Pancreas (tissue), 10 donors: ENCODE measurements at regions not wholly inside any gene's neighbourhood (a gene's known extent, or its start where the extent isn't known, plus 50 kb on each side); places are given as distances from the start of the nearest gene placed in this dataset.

Source experiments
- ATAC-seq, 4 donors: fragments of 200-7000 bp; cut with Tn5 transposase; one replicate each; pipeline versions ENCODE4 v1.8.0 to v1.9.1; 2020; ENCODE audit warnings: mild to moderate bottlenecking in 4 of 4, moderate library complexity in 4 of 4
- DNase-seq, 6 donors: peaks; one replicate each; pipeline ENCODE4 v3.0.0-alpha.2; 2020
- FAIRE-seq: peaks from 2 replicates; lab custom pipeline; 2012; peaks lifted over from hg19 to GRCh38; lab: Jason Lieb, UNC
- H3K27ac ChIP-seq, 4 donors: fragments of 200-600 bp; sonication (generic); 1 replicate in 3 of 4; 2 replicates in 1 of 4; pipeline versions ENCODE4 v1.5.0 to v1.8.0; 2020
- H3K27me3 ChIP-seq, 4 donors: fragments of 200-600 bp; one replicate each; pipeline ENCODE4 v1.8.0; 2021
- H3K36me3 ChIP-seq, 3 donors: fragments of 200-600 bp; sonication (generic) in 1 of 3; one replicate each; pipeline versions ENCODE4 v1.5.0 to v1.8.0; 2020 to 2021
- H3K4me1 ChIP-seq, 3 donors: fragments of 200-600 bp; one replicate each; pipeline ENCODE4 v1.8.0; 2021
- H3K4me3 ChIP-seq, 4 donors: fragments of 200-600 bp; sonication (generic) in 2 of 4; one replicate each; pipeline versions ENCODE4 v1.5.0 to v1.8.0; 2020 to 2021
- H3K9me3 ChIP-seq, 4 donors: fragments of 200-600 bp; one replicate each; pipeline ENCODE4 v1.8.0; 2021
- CTCF ChIP-seq, 4 donors: fragments of 200-600 bp; sonication (generic) in 3 of 4; IDR thresholded peaks; one replicate each; pipeline versions ENCODE4 v1.5.0 to v1.8.0; 2021; ENCODE audit warnings: antibody characterized with exemption in 4 of 4
- WGBS, 2 donors: extraction: QIAGEN DNeasy Blood & Tissue Kit; methylation state at CpG; one replicate each; pipeline ENCODE4 v1.1.7; 2013; 5-methylcytosine and 5-hydroxymethylcytosine counted together
- intact Hi-C, 3 donors: fragments of 100-400 bp; cut with DNase I; formaldehyde crosslinking; loops; one replicate each; pipeline versions ENCODE4 v1.11.1 to v1.14.2; 2022
- donor health status: healthy with polysubstance abuse.
- donor health status: DM: no; HTN: no; CAD: no; lungs with moderate emphysema.
- donor health status: DM: no; HTN: no; CAD: no.
- donor health status: control.
- donor health status: control.
- donor health status: Bipolar disorder and iron deficiency.
- donor health status: DM: yes; HTN: yes; CAD: no.
- donor health status: DM: no; HTN: no; CAD: no.
- donor health status: DM: no; HTN: no; CAD: no.
- donor health status: DM: yes; HTN: yes; CAD: no.

- H3K4me1 ChIP-seq = no peaks in the 10 kb centered on the region
- no peak overlapping the region for H3K27ac ChIP-seq
- intact Hi-C loops = no loop called here
- ATAC-seq = no peak
- no peak for DNase-seq
- H3K27me3 ChIP-seq = no peaks in the 10 kb centered on the region
- FAIRE-seq = no peak
- TF ChIP-seq CTCF (IDR thresholded peaks at IDR 0.05) = no peak
- H3K36me3 ChIP-seq = no peaks in the 10 kb centered on the region
- no peaks in the 10 kb centered on the region for H3K9me3 ChIP-seq
- H3K4me3 ChIP-seq = no peak overlapping the region
- WGBS, 2 donors = 41 to 48% methylated on average over 1 of the region's 1 CpG
Measured at GRCh38 chr1:229140119-229140396, 130.9 kb upstream of the RAB4A start.

- no peaks in the 10 kb centered on the region for H3K36me3 ChIP-seq
- TF ChIP-seq CTCF (IDR thresholded peaks at IDR 0.05) = no peak
- 96 to 100% methylated on average over 2 of the region's 2 CpGs for WGBS, 2 donors
- H3K27ac ChIP-seq = no peak overlapping the region
- H3K4me1 ChIP-seq = no peaks in the 10 kb centered on the region
- FAIRE-seq = no peak
- no peak overlapping the region for H3K4me3 ChIP-seq
- no peak for ATAC-seq
- no peaks in the 10 kb centered on the region for H3K27me3 ChIP-seq
- no peak for DNase-seq
- H3K9me3 ChIP-seq = no peaks in the 10 kb centered on the region
- intact Hi-C loops = no loop called here
Measured at GRCh38 chr1:229141271-229141670, 129.6 kb upstream of the RAB4A start.

- no peak overlapping the region for H3K4me3 ChIP-seq
- no peaks in the 10 kb centered on the region for H3K36me3 ChIP-seq
- intact Hi-C loops = no loop called here
- no peak for FAIRE-seq
- H3K9me3 ChIP-seq = no peaks in the 10 kb centered on the region
- H3K27me3 ChIP-seq = no peaks in the 10 kb centered on the region
- DNase-seq = no peak
- H3K4me1 ChIP-seq = no peaks in the 10 kb centered on the region
- no peak for TF ChIP-seq CTCF (IDR thresholded peaks at IDR 0.05)
- no peak overlapping the region for H3K27ac ChIP-seq
- no peak for ATAC-seq
- 91 to 93% methylated on average over 5 of the region's 5 CpGs for WGBS, 2 donors
Measured at GRCh38 chr1:229141689-229142377, 129.1 kb upstream of the RAB4A start.

GRCh38 chr1:229142471-229142870 is 128.4 kb upstream of the RAB4A start:
- no peak for DNase-seq
- no peak for ATAC-seq
- H3K9me3 ChIP-seq = no peaks in the 10 kb centered on the region
- 77 to 82% methylated on average over 2 of the region's 2 CpGs for WGBS, 2 donors
- no peaks in the 10 kb centered on the region for H3K4me1 ChIP-seq
- intact Hi-C loops = no loop called here
- no peak for TF ChIP-seq CTCF (IDR thresholded peaks at IDR 0.05)
- H3K36me3 ChIP-seq = no peaks in the 10 kb centered on the region
- H3K27me3 ChIP-seq = no peaks in the 10 kb centered on the region
- no peak overlapping the region for H3K4me3 ChIP-seq
- no peak overlapping the region for H3K27ac ChIP-seq
- FAIRE-seq = no peak

- FAIRE-seq (no peak), DNase-seq (no peak), ATAC-seq (no peak)
- Histone ChIP-seq H3K4me1 (peaks cover 0 to 11% (median 0%) of the 10 kb centered on the region in 3 donors), H3K9me3 (no peaks in the 10 kb centered on the region), H3K36me3 (no peaks in the 10 kb centered on the region), H3K27ac (no peak overlapping the region), H3K4me3 (no peak overlapping the region), H3K27me3 (no peaks in the 10 kb centered on the region)
- intact Hi-C loops = no loop called here
- WGBS, 2 donors = 74 to 82% methylated on average over 9 of the region's 9 CpGs
- no peak for TF ChIP-seq CTCF (IDR thresholded peaks at IDR 0.05)
Measured at GRCh38 chr1:229146647-229147046, 124.3 kb upstream of the RAB4A start.
